DND-41 (cell line): ENCODE measurements at regions not wholly inside any gene's neighbourhood (a gene's known extent, or its start where the extent isn't known, plus 50 kb on each side); places are given as distances from the start of the nearest gene placed in this dataset.

Experiments used
- EZH2 ChIP-seq: IDR thresholded peaks from 3 replicates; pipeline ENCODE4 v1.6.1; 2012; ENCODE audit warnings: borderline replicate concordance, low read depth, mild to moderate bottlenecking, moderate library complexity, low read length, inconsistent platforms; ENCODE audit not compliant: severe bottlenecking
- TF ChIP-seq, protein P1 (sequence below): IDR thresholded peaks from 2 replicates; pipeline ENCODE4 v1.5.1; 2012; ENCODE audit warnings: borderline replicate concordance, low read length, moderate library complexity, mild to moderate bottlenecking; ENCODE audit not compliant: poor library complexity, severe bottlenecking; ENCODE audit errors: extremely low read depth

DNA sequence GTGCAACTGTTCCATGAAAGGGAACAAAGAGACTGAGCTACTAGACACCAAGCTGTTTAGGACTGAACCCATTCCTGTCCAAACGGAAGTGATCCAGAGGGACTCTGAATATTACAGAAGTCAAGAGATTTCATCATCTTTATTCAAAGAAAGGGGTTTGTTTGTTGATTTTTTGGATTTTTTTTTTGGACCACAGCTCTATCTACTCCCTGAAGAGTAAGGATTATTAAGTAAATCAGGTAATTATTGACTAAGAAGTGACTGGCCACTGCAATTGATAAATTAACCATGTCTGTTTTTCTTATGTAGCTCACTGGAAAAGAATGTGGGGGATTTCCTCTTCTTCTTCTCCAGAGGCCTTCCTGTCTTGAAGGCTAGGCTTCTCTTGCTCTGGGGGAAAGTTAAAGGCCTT lies 146.6 kb upstream of the TPM1 start:
- TF ChIP-seq, protein P1, sequence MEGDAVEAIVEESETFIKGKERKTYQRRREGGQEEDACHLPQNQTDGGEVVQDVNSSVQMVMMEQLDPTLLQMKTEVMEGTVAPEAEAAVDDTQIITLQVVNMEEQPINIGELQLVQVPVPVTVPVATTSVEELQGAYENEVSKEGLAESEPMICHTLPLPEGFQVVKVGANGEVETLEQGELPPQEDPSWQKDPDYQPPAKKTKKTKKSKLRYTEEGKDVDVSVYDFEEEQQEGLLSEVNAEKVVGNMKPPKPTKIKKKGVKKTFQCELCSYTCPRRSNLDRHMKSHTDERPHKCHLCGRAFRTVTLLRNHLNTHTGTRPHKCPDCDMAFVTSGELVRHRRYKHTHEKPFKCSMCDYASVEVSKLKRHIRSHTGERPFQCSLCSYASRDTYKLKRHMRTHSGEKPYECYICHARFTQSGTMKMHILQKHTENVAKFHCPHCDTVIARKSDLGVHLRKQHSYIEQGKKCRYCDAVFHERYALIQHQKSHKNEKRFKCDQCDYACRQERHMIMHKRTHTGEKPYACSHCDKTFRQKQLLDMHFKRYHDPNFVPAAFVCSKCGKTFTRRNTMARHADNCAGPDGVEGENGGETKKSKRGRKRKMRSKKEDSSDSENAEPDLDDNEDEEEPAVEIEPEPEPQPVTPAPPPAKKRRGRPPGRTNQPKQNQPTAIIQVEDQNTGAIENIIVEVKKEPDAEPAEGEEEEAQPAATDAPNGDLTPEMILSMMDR: no peak
- TF ChIP-seq EZH2: no peak
